Suprapubic skin (tissue), 4 donors: ENCODE measurements at regions not wholly inside any gene's neighbourhood (a gene's known extent, or its start where the extent isn't known, plus 50 kb on each side); places are given as distances from the start of the nearest gene placed in this dataset.

ENCODE experiments used
- DNase-seq, 2 donors: peaks; one replicate each; pipeline ENCODE4 v3.0.0-alpha.2; 2019; ENCODE audit warnings: low spot score in 2 of 2
- H3K27ac ChIP-seq: fragments of 200-600 bp; sonication (generic); one replicate; pipeline ENCODE4 v1.5.1; 2019
- H3K27me3 ChIP-seq: fragments of 200-600 bp; sonication (generic); one replicate; pipeline ENCODE4 v1.5.1; 2019
- H3K36me3 ChIP-seq: fragments of 200-600 bp; sonication (generic); one replicate; pipeline ENCODE4 v1.5.1; 2019
- H3K4me1 ChIP-seq: fragments of 200-600 bp; sonication (generic); one replicate; pipeline ENCODE4 v1.5.1; 2019
- H3K4me3 ChIP-seq: fragments of 200-600 bp; sonication (generic); one replicate; pipeline ENCODE4 v1.5.1; 2019; ENCODE audit warnings: mild to moderate bottlenecking
- H3K9me3 ChIP-seq: fragments of 200-600 bp; sonication (generic); one replicate; pipeline ENCODE4 v1.5.1; 2019
- CTCF ChIP-seq, 2 donors: fragments of 200-600 bp in 1 of 2; fragments of 450-650 bp in 1 of 2; sonication (generic) in 1 of 2; IDR thresholded peaks; one replicate each; pipeline ENCODE4 v1.5.1; 2016 to 2019; ENCODE audit warnings: antibody characterized with exemption in 2 of 2, mild to moderate bottlenecking in 1 of 2, moderate library complexity in 1 of 2
- EP300 ChIP-seq: sonication (generic); formaldehyde crosslinking; IDR thresholded peaks from one replicate; pipeline ENCODE4 v1.6.1; 2017; ENCODE audit warnings: antibody characterized with exemption
- POLR2A ChIP-seq, 2 donors: fragments of 450-650 bp; IDR thresholded peaks; one replicate each; pipeline ENCODE4 v1.6.1; 2017; ENCODE audit warnings: antibody characterized with exemption in 2 of 2, mild to moderate bottlenecking in 2 of 2, moderate library complexity in 2 of 2
- POLR2AphosphoS5 ChIP-seq, 3 donors: sonication (generic); formaldehyde crosslinking; IDR thresholded peaks; one replicate each; pipeline ENCODE4 v1.6.1; 2017; ENCODE audit warnings: antibody characterized with exemption in 3 of 3
- WGBS: methylation state at CpG from one replicate; pipeline ENCODE4 v1.1.5; 2018; 5-methylcytosine and 5-hydroxymethylcytosine counted together

DNA sequence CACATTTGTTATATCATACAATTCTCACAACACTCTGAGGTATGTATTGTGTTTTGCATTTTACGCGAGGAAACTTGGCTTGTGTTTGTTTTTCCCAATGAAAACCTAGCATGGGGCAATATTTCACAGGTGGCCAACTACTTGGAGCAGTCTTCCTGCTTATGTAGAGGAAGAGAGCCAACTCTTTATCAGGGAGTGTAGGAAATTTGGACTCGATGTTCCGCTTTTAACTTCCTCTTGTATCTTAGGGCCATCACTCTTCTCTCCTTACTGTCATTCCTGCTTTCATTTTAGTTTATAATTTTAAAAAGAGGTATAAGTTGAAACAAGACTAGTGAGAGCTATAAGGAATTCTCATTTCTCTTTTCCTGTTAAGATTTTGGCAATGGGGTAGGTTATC lies 107.7 kb upstream of the RPS6KA3 start:
- no peak overlapping the region for H3K27ac ChIP-seq
- H3K27me3 ChIP-seq: no peaks in the 10 kb centered on the region
- no peak for DNase-seq
- 59% methylated on average over 4 of the region's 4 CpGs for whole genome bisulfite sequencing
- TF ChIP-seq CTCF (IDR thresholded peaks at IDR 0.05) (no peak), POLR2AphosphoS5 (IDR thresholded peaks at IDR 0.05) (no peak), EP300 (no peak), POLR2A (IDR thresholded peaks at IDR 0.05) (no peak)
- no peak overlapping the region for H3K4me3 ChIP-seq
- H3K36me3 ChIP-seq: no peaks in the 10 kb centered on the region
- H3K4me1 ChIP-seq: peaks cover 3% of the 10 kb centered on the region
- H3K9me3 ChIP-seq: no peaks in the 10 kb centered on the region

DNA sequence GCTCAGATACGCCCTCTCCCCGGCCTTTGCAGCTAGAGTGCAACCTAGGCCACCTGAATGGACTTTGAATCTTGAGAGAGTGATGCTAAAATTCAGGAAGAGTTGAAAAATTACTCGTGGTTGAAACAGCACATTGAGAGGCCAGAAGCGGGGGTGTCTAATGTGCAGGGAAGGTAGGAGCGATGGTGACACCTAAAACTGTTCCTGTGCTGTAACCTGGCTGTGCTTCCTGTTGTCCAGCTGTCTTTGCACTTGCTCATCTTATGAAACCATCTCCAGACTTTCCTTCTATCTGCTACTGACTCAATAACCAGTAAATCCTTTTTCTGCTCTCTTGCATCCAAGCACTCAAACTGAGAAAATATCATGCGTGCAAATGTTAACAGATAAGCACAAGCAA lies 106.4 kb upstream of the RPS6KA3 start:
- H3K27ac ChIP-seq: no peak overlapping the region
- no peaks in the 10 kb centered on the region for H3K36me3 ChIP-seq
- DNase-seq: no peak
- no peak for TF ChIP-seq POLR2A (IDR thresholded peaks at IDR 0.05)
- no peak for TF ChIP-seq POLR2AphosphoS5 (IDR thresholded peaks at IDR 0.05)
- no peak for TF ChIP-seq CTCF (IDR thresholded peaks at IDR 0.05)
- TF ChIP-seq EP300: no peak
- H3K9me3 ChIP-seq: no peaks in the 10 kb centered on the region
- peaks cover 3% of the 10 kb centered on the region for H3K4me1 ChIP-seq
- WGBS: 71% methylated on average over 6 of the region's 6 CpGs
- H3K27me3 ChIP-seq: no peaks in the 10 kb centered on the region
- no peak overlapping the region for H3K4me3 ChIP-seq

DNA sequence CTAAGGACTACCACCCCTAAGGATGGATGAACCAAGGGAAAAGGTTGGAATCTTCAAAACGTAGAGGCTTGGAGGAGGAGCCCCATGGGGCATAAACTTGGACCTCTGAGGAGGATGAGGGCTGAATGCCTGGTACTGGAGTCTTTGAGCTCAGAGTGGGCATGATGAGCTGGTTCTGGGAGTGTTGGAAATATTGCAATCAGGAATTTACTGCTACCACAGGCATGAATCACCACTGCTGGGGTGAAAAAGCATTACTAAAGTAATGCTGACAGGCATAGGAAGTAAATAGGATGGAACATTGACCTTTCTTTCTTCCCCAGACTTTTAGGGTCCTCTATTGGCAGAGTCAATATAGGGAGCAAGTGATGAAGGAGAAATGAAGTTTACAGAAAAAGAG lies 105.8 kb upstream of the RPS6KA3 start:
- DNase-seq: no peak
- H3K9me3 ChIP-seq: no peaks in the 10 kb centered on the region
- H3K27ac ChIP-seq: no peak overlapping the region
- peaks cover 3% of the 10 kb centered on the region for H3K4me1 ChIP-seq
- TF ChIP-seq EP300 (no peak), POLR2AphosphoS5 (IDR thresholded peaks at IDR 0.05) (no peak), CTCF (IDR thresholded peaks at IDR 0.05) (no peak), POLR2A (IDR thresholded peaks at IDR 0.05) (no peak)
- no peaks in the 10 kb centered on the region for H3K27me3 ChIP-seq
- WGBS: 40% methylated on average over 1 of the region's 1 CpG
- no peak overlapping the region for H3K4me3 ChIP-seq
- no peaks in the 10 kb centered on the region for H3K36me3 ChIP-seq

DNA sequence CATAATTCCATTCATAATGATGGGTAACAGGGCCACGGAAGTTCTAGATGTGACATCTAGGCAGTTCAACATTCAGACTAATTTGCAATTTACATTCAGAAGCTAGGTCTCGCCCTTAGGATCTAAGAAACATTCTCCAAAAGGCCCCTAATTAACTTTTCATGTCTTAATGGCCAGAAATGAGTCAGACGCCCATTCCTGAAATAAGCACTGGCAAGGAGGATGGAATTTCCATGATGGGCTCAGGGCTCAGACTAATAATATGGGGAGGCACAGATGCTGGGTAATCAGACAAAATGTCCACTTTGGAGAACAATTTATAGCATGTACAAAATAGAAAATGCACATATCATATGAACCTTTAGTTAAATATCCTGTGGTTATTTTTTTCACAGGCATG lies 102.8 kb upstream of the RPS6KA3 start:
- Histone ChIP-seq H3K36me3 (no peaks in the 10 kb centered on the region), H3K27ac (no peak overlapping the region), H3K4me1 (no peaks in the 10 kb centered on the region), H3K9me3 (no peaks in the 10 kb centered on the region), H3K27me3 (no peaks in the 10 kb centered on the region), H3K4me3 (no peak overlapping the region)
- 69% methylated on average over 3 of the region's 3 CpGs for WGBS
- no peak for DNase-seq
- no peak for TF ChIP-seq POLR2AphosphoS5 (IDR thresholded peaks at IDR 0.05)

GRCh38 chrX:20364238-20364637 lies 97.5 kb upstream of the RPS6KA3 start:
- H3K27ac ChIP-seq: no peak overlapping the region
- peaks cover 4% of the 10 kb centered on the region for H3K4me1 ChIP-seq
- DNase-seq: no peak
- H3K27me3 ChIP-seq: no peaks in the 10 kb centered on the region
- no peaks in the 10 kb centered on the region for H3K36me3 ChIP-seq
- no peaks in the 10 kb centered on the region for H3K9me3 ChIP-seq
- no peak overlapping the region for H3K4me3 ChIP-seq
- 83% methylated on average over 4 of the region's 4 CpGs for WGBS
- TF ChIP-seq POLR2A (IDR thresholded peaks at IDR 0.05) (no peak), POLR2AphosphoS5 (IDR thresholded peaks at IDR 0.05) (no peak), CTCF (IDR thresholded peaks at IDR 0.05) (no peak), EP300 (no peak)

GRCh38 chrX:20363275-20363674 lies 96.6 kb upstream of the RPS6KA3 start:
- Histone ChIP-seq H3K36me3 (no peaks in the 10 kb centered on the region), H3K27ac (peak overlapping the region; percentile 29), H3K27me3 (no peaks in the 10 kb centered on the region), H3K4me1 (peaks cover 4% of the 10 kb centered on the region), H3K9me3 (no peaks in the 10 kb centered on the region), H3K4me3 (no peak overlapping the region)
- no peak for DNase-seq
- 74% methylated on average over 5 of the region's 5 CpGs for WGBS
- TF ChIP-seq EP300 (no peak), POLR2AphosphoS5 (IDR thresholded peaks at IDR 0.05) (no peak), CTCF (IDR thresholded peaks at IDR 0.05) (no peak), POLR2A (IDR thresholded peaks at IDR 0.05) (no peak)
